ENCODE measurements at regions not wholly inside any gene's neighbourhood (a gene's known extent, or its start where the extent isn't known, plus 50 kb on each side); places are given as distances from the start of the nearest gene placed in this dataset.

- no peak for TF ChIP-seq CTCF (IDR thresholded peaks at IDR 0.05)
- TF ChIP-seq POLR2A (IDR thresholded peaks at IDR 0.05): no peak
These were observed 368.2 kb downstream of the SNAPC1 start for GRCh38 chr14:62130441-62130840.

All from testis (tissue), 2 donors.